ENCODE measurements at regions not wholly inside any gene's neighbourhood (a gene's known extent, or its start where the extent isn't known, plus 50 kb on each side); places are given as distances from the start of the nearest gene placed in this dataset.

GRCh38 chr11:133787379-133788141 is 57.8 kb downstream of the SPATA19 start:
- no peaks in the 10 kb centered on the region for H3K4me1 ChIP-seq
- no peak for DNase-seq (ENCODE audit: low spot score)
- H3K4me3 ChIP-seq, result peak overlapping the region; percentile 1 to 41
- H3K36me3 ChIP-seq, result no peaks in the 10 kb centered on the region
- no peak overlapping the region for H3K27ac ChIP-seq
- no peaks in the 10 kb centered on the region for H3K27me3 ChIP-seq
- TF ChIP-seq CTCF (IDR thresholded peaks at IDR 0.05), result no peak
- no peaks in the 10 kb centered on the region for H3K9me3 ChIP-seq

- Histone ChIP-seq H3K4me3 (no peak overlapping the region), H3K9me3 (no peaks in the 10 kb centered on the region), H3K4me1 (no peaks in the 10 kb centered on the region), H3K27me3 (no peaks in the 10 kb centered on the region), H3K27ac (no peak overlapping the region), H3K36me3 (no peaks in the 10 kb centered on the region)
- no peak for DNase-seq (ENCODE audit: low spot score)
- no peak for TF ChIP-seq CTCF (IDR thresholded peaks at IDR 0.05)
Measured at GRCh38 chr11:133785795-133786340, 59.4 kb downstream of the SPATA19 start.

GRCh38 chr11:133784359-133784758 is 61.0 kb downstream of the SPATA19 start:
- Histone ChIP-seq H3K9me3 (no peaks in the 10 kb centered on the region), H3K27ac (no peak overlapping the region), H3K27me3 (no peaks in the 10 kb centered on the region), H3K4me1 (no peaks in the 10 kb centered on the region), H3K4me3 (no peak overlapping the region), H3K36me3 (no peaks in the 10 kb centered on the region)
- TF ChIP-seq CTCF (IDR thresholded peaks at IDR 0.05), result no peak
- no peak for DNase-seq (ENCODE audit: low spot score)

- no peak overlapping the region for H3K27ac ChIP-seq
- H3K9me3 ChIP-seq, result no peaks in the 10 kb centered on the region
- no peak for DNase-seq (ENCODE audit: low spot score)
- no peak for TF ChIP-seq CTCF (IDR thresholded peaks at IDR 0.05)
- H3K27me3 ChIP-seq, result no peaks in the 10 kb centered on the region
- no peaks in the 10 kb centered on the region for H3K4me1 ChIP-seq
- H3K36me3 ChIP-seq, result no peaks in the 10 kb centered on the region
- H3K4me3 ChIP-seq, result no peak overlapping the region
Measured at GRCh38 chr11:133782116-133782725, 63.1 kb downstream of the SPATA19 start.

GRCh38 chr11:133778161-133778560 is 67.2 kb downstream of the SPATA19 start:
- no peak for DNase-seq (ENCODE audit: low spot score)
- H3K4me1 ChIP-seq, result no peaks in the 10 kb centered on the region
- no peak for TF ChIP-seq CTCF (IDR thresholded peaks at IDR 0.05)
- H3K36me3 ChIP-seq, result no peaks in the 10 kb centered on the region
- no peak overlapping the region for H3K27ac ChIP-seq
- peaks cover 0 to 8% of the 10 kb centered on the region in 2 donors for H3K9me3 ChIP-seq
- H3K4me3 ChIP-seq, result no peak overlapping the region
- no peaks in the 10 kb centered on the region for H3K27me3 ChIP-seq

All from right atrium auricular region (tissue), 2 donors.